Panc1 (cell line): ENCODE measurements at regions not wholly inside any gene's neighbourhood (a gene's known extent, or its start where the extent isn't known, plus 50 kb on each side); places are given as distances from the start of the nearest gene placed in this dataset.

Source experiments
- CTCF ChIP-seq: fragments of 450-650 bp; IDR thresholded peaks from 2 replicates; pipeline ENCODE4 v1.5.1; 2017; ENCODE audit warnings: mild to moderate bottlenecking
- POLR2AphosphoS5 ChIP-seq: IDR thresholded peaks from 2 replicates; pipeline ENCODE4 v1.6.1; 2012; ENCODE audit warnings: mild to moderate bottlenecking, low read depth, low read length, moderate library complexity
- REST ChIP-seq, 2 experiments: IDR thresholded peaks; 2 replicates each; pipeline ENCODE4 v1.6.1; 2011 to 2012; ENCODE audit warnings: low read depth in 2 of 2, control low read depth in 1 of 2, low read length in 1 of 2, mild to moderate bottlenecking in 1 of 2, moderate library complexity in 1 of 2; ENCODE audit not compliant: insufficient read depth in 1 of 2
- SIN3A ChIP-seq: IDR thresholded peaks from 2 replicates; pipeline ENCODE4 v1.6.1; 2012; ENCODE audit warnings: low read depth, mild to moderate bottlenecking, low read length, moderate library complexity, borderline replicate concordance; ENCODE audit not compliant: insufficient read depth

- no peak for TF ChIP-seq CTCF
- TF ChIP-seq SIN3A, result no peak
- no peak for TF ChIP-seq REST (IDR thresholded peaks at IDR 0.05; ENCODE audit: insufficient read depth in 1 of 2, low read depth in 2 of 2, low read length in 1 of 2)
- TF ChIP-seq POLR2AphosphoS5, result no peak
Observed at GRCh38 chr1:14117700-14118099, 417.7 kb downstream of the PRDM2 start.
